SK-N-SH treated with all-trans-retinoic acid at 6 μM for 48 hours (cell line): ENCODE measurements at regions not wholly inside any gene's neighbourhood (a gene's known extent, or its start where the extent isn't known, plus 50 kb on each side); places are given as distances from the start of the nearest gene placed in this dataset.
A peak's percentile ranks its signal among the peaks of the same experiment; 100 is the strongest.

Experiments used
- ATAC-seq: fragments of 200-7000 bp; cut with Tn5 transposase; 3 replicates; pipeline ENCODE4 v1.9.1; 2020; ENCODE audit warnings: mild to moderate bottlenecking, moderate library complexity
- ARNTL ChIP-seq: fragments of 450-650 bp; formaldehyde crosslinking; IDR thresholded peaks from 2 replicates; pipeline ENCODE4 v1.5.0; 2020; ENCODE audit warnings: low read depth, mild to moderate bottlenecking, moderate library complexity, borderline replicate concordance
- BACH2 ChIP-seq: fragments of 250-450 bp; sonication (Bioruptor Pico); IDR thresholded peaks from 2 replicates; pipeline ENCODE4 v1.9.0; 2021; ENCODE audit warnings: mild to moderate bottlenecking, borderline replicate concordance
- CSDC2 ChIP-seq: fragments of 250-450 bp; sonication (Bioruptor Pico); IDR thresholded peaks from 2 replicates; pipeline ENCODE4 v1.5.0; 2020; ENCODE audit warnings: mild to moderate bottlenecking, moderate library complexity
- CSRNP3 ChIP-seq: fragments of 250-450 bp; sonication (Bioruptor Pico); IDR thresholded peaks from 2 replicates; pipeline ENCODE4 v1.5.1; 2021; ENCODE audit warnings: mild to moderate bottlenecking, moderate library complexity
- ESRRG ChIP-seq: fragments of 250-450 bp; sonication (Bioruptor Pico); IDR thresholded peaks from 2 replicates; pipeline ENCODE4 v1.6.1; 2021; ENCODE audit warnings: mild to moderate bottlenecking
- GLIS3 ChIP-seq: fragments of 250-450 bp; sonication (Bioruptor Pico); IDR thresholded peaks from 2 replicates; pipeline ENCODE4 v1.5.0; 2020; ENCODE audit warnings: mild to moderate bottlenecking, moderate library complexity
- ISL1 ChIP-seq: fragments of 250-450 bp; sonication (Bioruptor Pico); IDR thresholded peaks from 2 replicates; pipeline ENCODE4 v2.1.2; 2022; ENCODE audit warnings: mild to moderate bottlenecking, moderate library complexity
- PATZ1 ChIP-seq: fragments of 250-450 bp; sonication (Bioruptor Pico); IDR thresholded peaks from 2 replicates; pipeline ENCODE4 v1.8.0; 2020; ENCODE audit warnings: mild to moderate bottlenecking, moderate library complexity, borderline replicate concordance
- PPARA ChIP-seq: fragments of 250-450 bp; sonication (Bioruptor Pico); IDR thresholded peaks from 2 replicates; pipeline ENCODE4 v1.5.0; 2020; ENCODE audit warnings: mild to moderate bottlenecking, borderline replicate concordance
- SNAI2 ChIP-seq: fragments of 250-450 bp; sonication (Bioruptor Pico); IDR thresholded peaks from 2 replicates; pipeline ENCODE4 v1.5.0; 2020; ENCODE audit warnings: mild to moderate bottlenecking, moderate library complexity
- TCF4 ChIP-seq: fragments of 250-450 bp; sonication (Bioruptor Pico); IDR thresholded peaks from 2 replicates; pipeline ENCODE4 v1.8.0; 2021; ENCODE audit warnings: mild to moderate bottlenecking, moderate library complexity, borderline replicate concordance
- TOX ChIP-seq: fragments of 250-450 bp; sonication (Bioruptor Pico); IDR thresholded peaks from 2 replicates; pipeline ENCODE4 v1.8.0; 2021; ENCODE audit warnings: mild to moderate bottlenecking, moderate library complexity, borderline replicate concordance
- ZC3H10 ChIP-seq: fragments of 250-450 bp; sonication (Bioruptor Pico); IDR thresholded peaks from 2 replicates; pipeline ENCODE4 v1.5.1; 2021; ENCODE audit warnings: mild to moderate bottlenecking, moderate library complexity
- ZFP3 ChIP-seq: fragments of 250-450 bp; sonication (Bioruptor Pico); IDR thresholded peaks from 2 replicates; pipeline ENCODE4 v1.5.0; 2020; ENCODE audit warnings: mild to moderate bottlenecking, moderate library complexity
- ZFP30 ChIP-seq: fragments of 450-650 bp; formaldehyde crosslinking; IDR thresholded peaks from 2 replicates; pipeline ENCODE4 v1.5.0; 2022; ENCODE audit warnings: mild to moderate bottlenecking, moderate library complexity
- ZNF70 ChIP-seq: fragments of 450-650 bp; formaldehyde crosslinking; IDR thresholded peaks from 2 replicates; pipeline ENCODE4 v1.5.0; 2020; ENCODE audit warnings: mild to moderate bottlenecking, moderate library complexity
- ZNF8 ChIP-seq: fragments of 450-650 bp; formaldehyde crosslinking; IDR thresholded peaks from 2 replicates; pipeline ENCODE4 v1.5.0; 2020; ENCODE audit warnings: mild to moderate bottlenecking, moderate library complexity
- TF ChIP-seq, protein P1 (sequence below): fragments of 250-450 bp; sonication (Bioruptor Pico); IDR thresholded peaks from 2 replicates; pipeline ENCODE4 v1.5.1; 2020; ENCODE audit warnings: low read depth, mild to moderate bottlenecking, moderate library complexity

DNA sequence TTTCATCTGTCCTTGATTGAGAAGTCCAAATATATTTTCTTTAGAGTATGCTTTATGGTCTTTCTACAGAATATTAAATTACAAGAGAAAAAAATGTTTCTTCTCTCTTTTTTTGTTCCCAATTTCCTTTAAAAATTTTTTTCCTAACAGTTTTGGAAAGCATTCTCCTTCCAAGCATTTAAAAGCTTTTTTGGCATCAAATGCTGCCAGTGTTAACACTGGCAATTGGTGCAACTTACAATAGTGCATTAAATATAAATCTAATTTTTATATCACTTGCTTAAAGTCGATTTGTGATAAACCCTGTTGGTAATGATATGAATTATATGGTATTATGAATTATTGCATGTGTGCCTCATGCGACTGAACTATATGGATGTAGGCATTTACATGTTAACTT, 165.9 kb upstream of the ELL2 start:
- peak; percentile 97 for TF ChIP-seq ISL1 (CRISPR knock-in tag)
- TF ChIP-seq ZFP30 (CRISPR knock-in tag) = no peak
- ATAC-seq = peak; percentile 40

DNA sequence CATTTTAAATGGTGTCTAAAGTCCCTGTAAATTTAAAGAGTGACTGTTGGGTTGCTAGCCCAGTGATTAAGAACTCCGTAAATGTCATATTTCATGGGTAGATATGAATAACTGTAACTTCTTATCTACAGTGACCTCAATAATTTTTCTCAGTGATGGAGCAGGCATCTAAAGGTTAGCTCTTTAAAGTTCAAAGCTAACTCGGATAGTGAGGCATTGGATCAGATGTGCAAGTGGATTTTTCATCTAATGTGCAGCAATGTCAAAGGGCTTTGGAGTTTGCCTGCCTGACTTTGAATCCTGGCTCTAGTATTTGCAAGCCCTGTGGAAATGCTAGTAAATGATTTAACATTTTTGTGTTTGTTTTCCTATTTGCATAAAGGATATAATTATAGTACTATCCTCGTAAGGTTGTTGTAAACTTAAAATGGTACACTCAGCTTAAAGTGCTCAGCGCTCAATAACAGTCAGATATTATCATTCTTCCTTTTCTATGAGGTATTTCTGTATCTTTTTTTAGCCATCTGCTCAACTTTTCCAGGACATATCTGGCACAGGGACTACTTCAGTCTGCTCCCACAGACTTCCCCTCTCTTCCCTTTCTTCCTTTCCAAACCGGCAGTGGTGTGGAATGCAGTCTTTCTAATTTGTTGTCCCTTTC, 163.7 kb upstream of the ELL2 start:
- TF ChIP-seq ZNF70 (CRISPR knock-in tag) (no peak), ISL1 (CRISPR knock-in tag) (peak; percentile 32; the same call in 1 of the 2 replicates), ESRRG (CRISPR knock-in tag) (no peak), TCF4 (CRISPR knock-in tag) (no peak)

DNA sequence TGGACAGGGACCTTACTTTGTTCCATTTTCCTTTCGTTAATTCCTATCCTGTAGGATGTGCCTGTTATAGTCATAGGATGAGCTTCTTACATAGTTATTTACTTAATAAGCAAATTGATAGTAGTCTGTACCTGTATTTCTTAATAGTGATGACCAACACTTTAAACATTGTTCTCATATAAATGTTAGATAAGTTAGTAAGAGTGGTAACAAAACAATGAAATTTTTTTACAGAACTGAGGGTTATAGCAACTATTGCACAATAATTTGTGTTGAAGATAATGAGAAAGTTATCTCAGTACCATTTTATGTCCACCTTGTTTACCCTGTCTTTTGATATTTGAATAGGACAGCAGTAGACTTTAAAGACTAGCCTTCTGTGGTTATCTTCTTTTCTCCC, 162.9 kb upstream of the ELL2 start:
- no peak for TF ChIP-seq ARNTL (CRISPR knock-in tag)
- no peak for ATAC-seq

More for the DNA sequence above, 163.7 kb upstream of the ELL2 start:
- peak; percentile 76 for ATAC-seq

- ATAC-seq = no peak
- TF ChIP-seq, protein P1, sequence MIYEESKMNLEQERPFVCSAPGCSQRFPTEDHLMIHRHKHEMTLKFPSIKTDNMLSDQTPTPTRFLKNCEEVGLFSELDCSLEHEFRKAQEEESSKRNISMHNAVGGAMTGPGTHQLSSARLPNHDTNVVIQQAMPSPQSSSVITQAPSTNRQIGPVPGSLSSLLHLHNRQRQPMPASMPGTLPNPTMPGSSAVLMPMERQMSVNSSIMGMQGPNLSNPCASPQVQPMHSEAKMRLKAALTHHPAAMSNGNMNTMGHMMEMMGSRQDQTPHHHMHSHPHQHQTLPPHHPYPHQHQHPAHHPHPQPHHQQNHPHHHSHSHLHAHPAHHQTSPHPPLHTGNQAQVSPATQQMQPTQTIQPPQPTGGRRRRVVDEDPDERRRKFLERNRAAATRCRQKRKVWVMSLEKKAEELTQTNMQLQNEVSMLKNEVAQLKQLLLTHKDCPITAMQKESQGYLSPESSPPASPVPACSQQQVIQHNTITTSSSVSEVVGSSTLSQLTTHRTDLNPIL = no peak
- no peak for TF ChIP-seq ZFP30 (CRISPR knock-in tag)
Measured at GRCh38 chr5:96123418-96123817, 161.8 kb upstream of the ELL2 start.

DNA sequence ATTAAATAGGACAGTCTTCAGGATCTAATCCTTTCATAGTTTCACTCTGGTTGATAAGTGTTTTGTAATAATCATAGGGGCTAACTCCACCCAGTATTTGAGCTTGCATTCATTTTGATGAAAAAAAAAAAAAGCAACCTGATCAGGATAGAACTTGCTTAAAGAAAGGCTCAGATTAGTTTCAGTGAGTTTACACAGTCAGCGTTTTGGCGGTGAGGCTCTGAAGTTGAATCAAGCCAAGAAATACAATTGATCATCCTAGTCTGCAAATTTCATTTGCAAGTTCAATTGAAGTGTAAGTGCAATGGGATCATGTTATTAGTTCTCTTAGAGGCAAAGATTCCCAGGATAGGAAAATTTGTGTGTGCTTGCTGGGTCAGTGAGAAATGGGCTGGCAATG, 159.7 kb upstream of the ELL2 start:
- no peak for TF ChIP-seq ZNF8 (CRISPR knock-in tag)
- no peak for TF ChIP-seq BACH2 (CRISPR knock-in tag)
- TF ChIP-seq ZC3H10 (CRISPR knock-in tag) = no peak
- no peak for TF ChIP-seq ARNTL (CRISPR knock-in tag)
- no peak for TF ChIP-seq SNAI2 (CRISPR knock-in tag)
- no peak for TF ChIP-seq PATZ1 (CRISPR knock-in tag)
- no peak for ATAC-seq

- no peak for ATAC-seq
- TF ChIP-seq BACH2 (CRISPR knock-in tag) (no peak), ZNF70 (CRISPR knock-in tag) (no peak), CSDC2 (no peak), TCF4 (CRISPR knock-in tag) (no peak), PPARA (CRISPR knock-in tag) (no peak), GLIS3 (CRISPR knock-in tag) (no peak), TOX (CRISPR knock-in tag) (no peak), CSRNP3 (CRISPR knock-in tag) (no peak), PATZ1 (CRISPR knock-in tag) (no peak), ARNTL (CRISPR knock-in tag) (no peak), ZFP3 (CRISPR knock-in tag) (no peak)
Measured at GRCh38 chr5:96120120-96120519, 158.5 kb upstream of the ELL2 start.
